A172 (cell line): ENCODE measurements at regions not wholly inside any gene's neighbourhood (a gene's known extent, or its start where the extent isn't known, plus 50 kb on each side); places are given as distances from the start of the nearest gene placed in this dataset.
A peak's percentile ranks its signal among the peaks of the same experiment; 100 is the strongest.
"Not testable (repeated sequence)": the region's sequence is repeated elsewhere in the genome, so short reads cannot be mapped to it uniquely, and the experiment has no call there.

Source experiments
- DNase-seq: peaks from one replicate; pipeline ENCODE4 v3.0.0-alpha.2; 2015; ENCODE audit warnings: low spot score

- not testable (repeated sequence) for DNase-seq
Measured at GRCh38 chr10:28896791-28897409, 219.6 kb downstream of the BAMBI start.

GRCh38 chr10:28897617-28898464, 220.5 kb downstream of the BAMBI start:
- no peak for DNase-seq

DNA sequence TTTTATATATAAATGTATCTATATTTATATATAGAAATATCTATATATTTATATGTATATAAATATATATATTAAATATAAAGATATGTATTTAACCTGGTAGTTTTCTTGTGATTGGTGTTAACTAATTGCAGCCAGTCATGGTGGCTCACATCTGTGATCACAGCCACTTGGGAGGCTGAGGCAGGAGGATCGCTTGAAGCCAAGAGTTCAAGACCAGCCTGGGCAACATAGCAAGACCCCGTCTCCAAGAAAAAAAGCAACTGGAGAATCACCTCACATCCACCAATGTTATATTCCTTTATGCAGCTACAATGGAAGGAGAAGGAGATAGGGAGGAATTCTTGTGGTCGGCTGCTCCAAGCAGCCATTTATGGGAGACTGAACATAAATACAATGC, 224.9 kb downstream of the BAMBI start:
- no peak for DNase-seq

DNA sequence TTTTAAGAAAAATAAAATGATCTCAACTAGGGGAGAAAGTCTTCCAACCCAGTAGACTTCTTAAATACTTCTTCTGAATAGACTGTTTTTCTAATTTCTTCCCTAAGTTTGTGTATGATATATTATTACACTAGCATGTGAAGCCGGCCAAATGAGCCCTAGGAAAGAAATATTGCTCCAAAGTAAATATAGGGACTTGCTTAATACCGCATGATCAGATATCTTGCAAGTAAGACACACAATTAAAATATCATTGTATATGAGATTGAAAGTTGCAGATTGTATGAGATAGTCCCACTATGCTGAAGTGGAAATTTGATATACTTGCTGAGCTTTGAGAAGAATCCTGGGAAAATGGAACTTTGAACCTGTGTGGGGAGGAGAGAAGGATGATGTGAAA, 225.7 kb downstream of the BAMBI start:
- no peak for DNase-seq

- no peak for DNase-seq
Measured at GRCh38 chr10:28903736-28904135, 226.4 kb downstream of the BAMBI start.

GRCh38 chr10:28905371-28905770, 228.1 kb downstream of the BAMBI start:
- no peak for DNase-seq

- DNase-seq: peak; percentile 46
Measured at GRCh38 chr10:28906011-28906411, 228.7 kb downstream of the BAMBI start.

- no peak for DNase-seq
Measured at GRCh38 chr10:28906415-28906814, 229.1 kb downstream of the BAMBI start.

GRCh38 chr10:28906934-28907333, 229.6 kb downstream of the BAMBI start:
- peak; percentile 67 for DNase-seq

DNA sequence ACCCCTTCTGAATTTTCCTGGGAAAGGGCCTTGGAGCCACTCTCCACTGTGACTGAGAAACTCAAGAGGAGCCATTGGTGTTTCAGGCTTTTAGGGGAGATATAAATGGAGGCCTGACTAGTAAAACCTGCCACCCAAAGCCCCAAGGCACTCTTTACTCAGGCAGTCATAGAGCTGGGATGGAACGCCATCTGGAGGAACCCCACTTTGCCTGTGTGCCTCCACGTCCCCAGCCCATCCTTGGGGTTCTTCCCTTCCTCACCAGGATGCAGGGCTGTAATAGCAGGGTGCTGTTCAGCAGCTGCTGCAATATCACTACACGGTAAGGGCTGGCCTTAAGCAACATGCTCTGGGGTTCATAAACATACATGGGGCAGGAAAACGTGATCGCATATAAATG, 232.6 kb downstream of the BAMBI start:
- DNase-seq: no peak

DNA sequence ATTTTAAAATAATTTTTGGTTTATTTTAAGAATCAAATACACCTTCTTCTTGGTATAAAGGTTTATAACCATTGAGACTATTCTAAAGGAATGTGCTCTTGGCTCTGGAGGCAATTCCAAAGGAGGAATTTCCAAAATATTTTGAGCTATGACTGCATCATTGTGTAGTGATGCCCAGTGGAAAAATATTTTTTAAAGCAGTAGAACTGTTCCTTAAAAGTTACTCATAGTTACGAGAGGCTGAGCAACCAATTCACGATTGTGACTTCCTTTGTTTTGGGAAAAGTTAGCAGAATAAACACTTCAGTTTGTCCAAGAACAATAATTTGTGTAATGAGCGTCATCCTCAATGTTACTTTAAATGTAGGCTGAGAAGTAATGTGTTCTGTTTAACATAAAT, 233.6 kb downstream of the BAMBI start:
- DNase-seq: peak; percentile 68

DNA sequence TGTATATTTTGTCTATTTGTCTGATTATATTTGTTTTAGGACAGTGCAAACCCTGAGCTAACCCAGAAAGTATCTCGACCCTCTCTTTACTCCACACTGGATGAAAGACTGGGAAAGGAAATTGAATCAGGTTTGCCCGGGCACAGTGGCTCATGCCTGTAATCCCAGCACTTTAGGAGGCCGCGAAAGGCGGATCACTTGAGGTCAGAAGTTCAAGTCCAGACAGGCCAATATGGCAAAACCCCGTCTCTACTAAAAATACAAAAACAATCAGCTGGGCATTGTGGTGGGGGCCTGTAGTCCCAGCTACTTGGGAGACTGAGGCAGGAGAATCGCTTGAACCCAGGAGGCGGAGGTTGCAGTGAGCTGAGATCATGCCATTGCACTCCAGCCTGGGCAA, 234.2 kb downstream of the BAMBI start:
- not testable (repeated sequence) for DNase-seq

GRCh38 chr10:28912017-28912783, 234.9 kb downstream of the BAMBI start:
- DNase-seq: no peak

GRCh38 chr10:28913436-28914237, 236.3 kb downstream of the BAMBI start:
- DNase-seq: peak; percentile 78

DNA sequence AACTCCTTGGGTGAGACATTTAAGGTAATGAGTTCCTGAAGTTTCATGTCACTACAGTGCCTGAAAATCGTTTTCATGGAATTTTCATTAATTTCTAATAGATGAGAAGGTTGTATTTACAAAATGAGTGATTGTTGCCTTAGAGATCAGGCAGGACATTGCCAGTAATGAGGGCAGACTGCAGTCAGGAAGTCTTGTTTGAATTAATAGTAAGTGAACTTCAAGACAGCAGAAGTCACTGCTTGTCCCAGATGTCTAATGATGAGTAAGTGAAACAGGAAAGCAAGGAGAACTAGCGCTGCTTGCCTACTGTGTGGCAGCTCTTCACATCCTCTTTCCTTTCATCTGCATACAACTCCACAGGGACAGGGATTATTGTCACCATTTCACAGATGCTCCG, 237.4 kb downstream of the BAMBI start:
- DNase-seq: no peak

DNA sequence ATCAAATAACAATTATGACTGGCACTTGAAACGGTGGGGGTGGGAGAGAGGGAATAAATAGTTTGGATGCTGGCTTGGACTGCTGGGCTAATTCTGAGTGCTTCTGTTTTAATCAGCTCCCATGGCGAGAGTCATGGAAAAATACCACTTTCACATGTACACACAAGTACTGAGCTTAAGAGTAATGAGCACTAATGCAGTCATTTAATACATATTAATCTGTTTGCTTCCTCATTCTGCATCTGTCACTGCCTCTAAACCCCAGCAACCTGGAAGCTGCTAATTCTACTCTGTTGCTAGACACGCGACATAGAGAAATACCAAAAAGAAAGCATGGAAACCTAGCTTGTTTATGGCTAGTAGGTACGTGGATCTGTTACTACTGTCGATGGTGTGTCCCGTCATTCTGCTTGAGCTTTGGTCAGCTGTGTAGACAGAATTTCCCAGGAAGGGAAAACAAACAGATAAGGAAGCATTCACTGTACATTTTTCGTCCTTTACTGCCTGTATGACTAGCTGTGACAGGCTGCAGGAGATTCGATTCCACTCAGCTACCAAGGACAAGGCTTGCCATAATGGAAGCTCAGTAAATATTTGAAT, 238.8 kb downstream of the BAMBI start:
- DNase-seq: no peak

- no peak for DNase-seq
Measured at GRCh38 chr10:28920091-28920490, 242.8 kb downstream of the BAMBI start.

GRCh38 chr10:28922127-28922526, 244.8 kb downstream of the BAMBI start:
- DNase-seq: no peak

DNA sequence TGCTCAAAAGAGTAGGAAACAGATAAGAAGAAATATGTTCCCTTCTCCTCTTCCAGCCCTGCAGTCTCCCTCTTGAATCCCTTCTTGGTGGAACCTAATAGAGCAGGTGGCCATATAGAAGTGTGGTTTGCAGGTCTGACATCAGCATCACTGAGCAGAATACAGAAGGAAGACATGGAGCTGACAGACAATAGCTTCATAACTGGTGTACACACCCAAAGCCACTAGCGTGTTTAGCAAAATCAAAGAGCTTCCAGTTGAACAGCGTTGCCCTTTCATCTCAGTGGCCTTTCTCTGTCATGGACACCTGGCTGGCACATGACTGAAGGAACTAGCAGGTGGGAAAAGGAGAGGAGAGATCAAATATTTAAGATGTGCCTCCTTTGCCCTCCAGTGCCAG, 245.5 kb downstream of the BAMBI start:
- DNase-seq: no peak

- DNase-seq: no peak
Measured at GRCh38 chr10:28924717-28925116, 247.4 kb downstream of the BAMBI start.

- no peak for DNase-seq
Measured at GRCh38 chr10:28925121-28925663, 247.9 kb downstream of the BAMBI start.
